Nephron progenitor cell (in vitro differentiated cells): ENCODE measurements at regions not wholly inside any gene's neighbourhood (a gene's known extent, or its start where the extent isn't known, plus 50 kb on each side); places are given as distances from the start of the nearest gene placed in this dataset.

Experiments used
- DNase-seq: peaks from one replicate; pipeline ENCODE4 v3.0.0; 2021
- H3K27ac Mint-ChIP-seq: 2 replicates; pipeline ENCODE4 v1.8.0; 2021; ENCODE audit warnings: mild to moderate bottlenecking, moderate library complexity, mixed read lengths
- H3K27me3 Mint-ChIP-seq: 2 replicates; pipeline ENCODE4 v1.8.0; 2021; ENCODE audit warnings: mild to moderate bottlenecking, low read depth, mixed read lengths; ENCODE audit not compliant: poor library complexity
- H3K36me3 Mint-ChIP-seq: 2 replicates; pipeline ENCODE4 v1.8.0; 2021; ENCODE audit warnings: low read depth, mixed read lengths
- H3K4me1 Mint-ChIP-seq: 2 replicates; pipeline ENCODE4 v1.8.0; 2021; ENCODE audit warnings: mixed read lengths
- H3K4me3 Mint-ChIP-seq: 2 replicates; pipeline ENCODE4 v1.8.0; 2021; ENCODE audit warnings: mild to moderate bottlenecking, moderate library complexity, mixed read lengths
- H3K9me3 Mint-ChIP-seq: 2 replicates; pipeline ENCODE4 v1.8.0; 2021; ENCODE audit warnings: mild to moderate bottlenecking, moderate library complexity, mixed read lengths
- CTCF ChIP-seq: fragments of 200-600 bp; sonication (generic); IDR thresholded peaks from 2 replicates; pipeline ENCODE4 v1.5.0; 2021; ENCODE audit warnings: antibody characterized with exemption

- H3K27ac Mint-ChIP-seq: peak overlapping the region; percentile 2
- no peak overlapping the region for H3K4me3 Mint-ChIP-seq
- TF ChIP-seq CTCF: no peak
- H3K9me3 Mint-ChIP-seq: peaks cover 26% of the 10 kb centered on the region
- peaks cover 3% of the 10 kb centered on the region for H3K27me3 Mint-ChIP-seq
- no peaks in the 10 kb centered on the region for H3K4me1 Mint-ChIP-seq
- DNase-seq: no peak
- H3K36me3 Mint-ChIP-seq: no peaks in the 10 kb centered on the region
These were observed 161.6 kb upstream of the MID1 start for GRCh38 chrX:10781847-10782530.

- no peak for DNase-seq
- Mint-ChIP-seq H3K4me3 (no peak overlapping the region), H3K4me1 (no peaks in the 10 kb centered on the region)
These were observed 163.1 kb upstream of the MID1 start for GRCh38 chrX:10783451-10783995.

GRCh38 chrX:10787264-10787663 lies 166.9 kb upstream of the MID1 start:
- Mint-ChIP-seq H3K4me3 (no peak overlapping the region), H3K4me1 (peaks cover 8% of the 10 kb centered on the region), H3K27ac (no peak overlapping the region), H3K36me3 (no peaks in the 10 kb centered on the region), H3K27me3 (no peaks in the 10 kb centered on the region), H3K9me3 (peaks cover 31% of the 10 kb centered on the region)
- no peak for TF ChIP-seq CTCF
- no peak for DNase-seq

More at GRCh38 chrX:10783451-10783995, 163.1 kb upstream of the MID1 start:
- Mint-ChIP-seq H3K27ac (no peak overlapping the region), H3K36me3 (no peaks in the 10 kb centered on the region), H3K9me3 (peaks cover 30% of the 10 kb centered on the region), H3K27me3 (peaks cover 3% of the 10 kb centered on the region)
- TF ChIP-seq CTCF: no peak

GRCh38 chrX:10794203-10794630 lies 173.8 kb upstream of the MID1 start:
- H3K4me1 Mint-ChIP-seq: peaks cover 36% of the 10 kb centered on the region
- H3K9me3 Mint-ChIP-seq: peaks cover 19% of the 10 kb centered on the region
- DNase-seq: no peak
- no peak for TF ChIP-seq CTCF
- peaks cover 3% of the 10 kb centered on the region for H3K27me3 Mint-ChIP-seq
- no peaks in the 10 kb centered on the region for H3K36me3 Mint-ChIP-seq
- H3K27ac Mint-ChIP-seq: no peak overlapping the region
- no peak overlapping the region for H3K4me3 Mint-ChIP-seq

GRCh38 chrX:10795721-10796120 lies 175.3 kb upstream of the MID1 start:
- H3K9me3 Mint-ChIP-seq: peaks cover 10% of the 10 kb centered on the region
- no peaks in the 10 kb centered on the region for H3K36me3 Mint-ChIP-seq
- H3K4me1 Mint-ChIP-seq: peaks cover 35% of the 10 kb centered on the region
- no peak for DNase-seq
- no peak overlapping the region for H3K4me3 Mint-ChIP-seq
- H3K27me3 Mint-ChIP-seq: peaks cover 3% of the 10 kb centered on the region
- TF ChIP-seq CTCF: no peak
- H3K27ac Mint-ChIP-seq: no peak overlapping the region

GRCh38 chrX:10797466-10797865 lies 177.1 kb upstream of the MID1 start:
- Mint-ChIP-seq H3K36me3 (no peaks in the 10 kb centered on the region), H3K9me3 (peaks cover 19% of the 10 kb centered on the region), H3K4me1 (peaks cover 28% of the 10 kb centered on the region), H3K4me3 (no peak overlapping the region), H3K27ac (peak overlapping the region; percentile 39), H3K27me3 (peaks cover 5% of the 10 kb centered on the region)
- no peak for DNase-seq
- TF ChIP-seq CTCF: no peak
